B cell (primary cell): ENCODE measurements at regions not wholly inside any gene's neighbourhood (a gene's known extent, or its start where the extent isn't known, plus 50 kb on each side); places are given as distances from the start of the nearest gene placed in this dataset.

Source experiments
- CTCF ChIP-seq: fragments of 200-600 bp; IDR thresholded peaks from one replicate; pipeline ENCODE4 v1.8.0; 2022; ENCODE audit warnings: antibody characterized with exemption, mild to moderate bottlenecking
- EZH2 ChIP-seq: IDR thresholded peaks from 2 replicates; pipeline ENCODE4 v1.6.1; 2012; ENCODE audit warnings: borderline replicate concordance, low read depth, mild to moderate bottlenecking, moderate library complexity, low read length; ENCODE audit not compliant: insufficient read depth, poor library complexity, severe bottlenecking

- TF ChIP-seq CTCF = no peak
- TF ChIP-seq EZH2 = no peak
These were observed 460.2 kb downstream of the OCA2 start for GRCh38 chr15:27638958-27639357.
